Gastroesophageal sphincter (tissue), 4 donors: ENCODE measurements at regions not wholly inside any gene's neighbourhood (a gene's known extent, or its start where the extent isn't known, plus 50 kb on each side); places are given as distances from the start of the nearest gene placed in this dataset.

Experiments
- ATAC-seq: fragments of 150-250 bp; one replicate; pipeline ENCODE4 v1.9.1; 2016; ENCODE audit warnings: mild to moderate bottlenecking, moderate library complexity
- H3K27ac ChIP-seq, 4 donors: fragments of 200-600 bp; sonication (generic) in 3 of 4; 1 replicate in 3 of 4; 2 replicates in 1 of 4; pipeline ENCODE4 v1.5.1; 2016 to 2019
- H3K27me3 ChIP-seq: fragments of 200-600 bp; sonication (generic); one replicate; pipeline ENCODE4 v1.5.1; 2019
- H3K36me3 ChIP-seq, 2 donors: fragments of 200-600 bp; sonication (generic); one replicate each; pipeline ENCODE4 v1.5.1; 2019; ENCODE audit warnings: control low read depth in 1 of 2
- H3K4me1 ChIP-seq, 3 donors: fragments of 200-600 bp; sonication (generic); 1 replicate in 2 of 3; 2 replicates in 1 of 3; pipeline ENCODE4 v1.5.1; 2016 to 2019; ENCODE audit warnings: control low read depth in 2 of 3
- H3K4me3 ChIP-seq, 2 donors: fragments of 200-600 bp; sonication (generic); one replicate each; pipeline ENCODE4 v1.5.1; 2019; ENCODE audit warnings: mild to moderate bottlenecking in 1 of 2, moderate library complexity in 1 of 2
- H3K9me3 ChIP-seq, 3 donors: fragments of 200-600 bp; sonication (generic); one replicate each; pipeline ENCODE4 v1.5.1; 2017 to 2019; ENCODE audit warnings: control low read depth in 2 of 3
- EP300 ChIP-seq: sonication (generic); formaldehyde crosslinking; IDR thresholded peaks from one replicate; pipeline ENCODE4 v1.6.1; 2017; ENCODE audit warnings: antibody characterized with exemption, mild to moderate bottlenecking
- POLR2A ChIP-seq, 2 donors: fragments of 450-650 bp; IDR thresholded peaks; one replicate each; pipeline ENCODE4 v1.6.1; 2017; ENCODE audit warnings: antibody characterized with exemption in 2 of 2, mild to moderate bottlenecking in 2 of 2, moderate library complexity in 1 of 2
- POLR2AphosphoS5 ChIP-seq: sonication (generic); formaldehyde crosslinking; IDR thresholded peaks from one replicate; pipeline ENCODE4 v1.6.1; 2017; ENCODE audit warnings: antibody characterized with exemption
- WGBS, 2 donors: methylation state at CpG; one replicate each; pipeline ENCODE4 v1.1.5; 2018; ENCODE audit warnings: low coverage in 1 of 2; 5-methylcytosine and 5-hydroxymethylcytosine counted together
- TF ChIP-seq, protein P1 (sequence below), 4 experiments: fragments of 200-600 bp in 2 of 4; fragments of 450-650 bp in 2 of 4; sonication (generic) in 1 of 4; IDR thresholded peaks; one replicate each; pipeline ENCODE4 v1.5.1; 2017 to 2019; ENCODE audit warnings: antibody characterized with exemption in 4 of 4, mild to moderate bottlenecking in 2 of 4, moderate library complexity in 2 of 4

DNA sequence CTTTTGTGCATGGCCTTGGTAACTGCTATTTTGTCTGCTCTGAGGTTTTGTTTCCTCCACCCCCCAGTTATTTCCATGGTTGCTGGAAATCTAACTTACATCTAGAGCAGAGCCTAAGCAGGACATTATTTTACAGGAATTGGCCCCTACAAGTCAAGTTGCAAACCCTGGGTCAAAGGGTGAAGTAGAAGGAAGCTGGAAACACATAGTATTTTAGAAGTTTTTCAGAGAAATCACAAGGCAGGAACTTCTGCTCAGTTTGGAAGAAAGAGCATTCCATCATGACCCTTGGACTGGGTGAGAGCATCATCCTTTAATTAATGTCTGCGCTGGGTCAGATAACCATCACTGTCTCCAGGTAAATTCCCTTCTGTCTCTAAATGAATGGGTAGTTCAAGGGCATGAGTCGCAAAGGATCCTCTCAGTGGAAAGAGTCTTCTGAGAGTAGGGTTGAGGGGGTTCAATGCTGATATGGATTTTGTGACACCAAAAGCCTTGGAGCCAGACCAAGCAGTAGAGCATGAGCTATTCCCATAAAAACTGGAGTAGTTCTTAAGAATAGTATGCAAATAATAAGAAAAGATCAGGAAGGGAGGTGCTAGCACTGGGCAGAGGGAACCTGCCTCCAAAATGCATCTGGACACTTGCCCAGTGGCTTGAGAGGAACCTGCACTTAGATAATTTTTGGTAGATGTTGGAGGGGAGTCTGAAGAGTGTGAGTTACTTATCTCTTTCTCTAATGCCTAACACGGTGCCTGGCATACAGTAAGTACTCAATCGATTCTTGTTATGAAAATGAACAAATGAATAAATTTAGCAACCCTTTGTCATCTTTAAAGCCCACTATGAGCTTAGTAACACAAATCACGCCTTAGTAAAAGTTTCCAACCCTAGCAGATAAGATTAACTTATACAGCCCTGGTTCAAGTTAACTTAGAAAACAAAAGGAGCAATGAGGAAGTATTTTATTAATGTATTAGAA lies 160.6 kb upstream of the ADO start:
- Histone ChIP-seq H3K27ac (no peak overlapping the region), H3K4me3 (no peak overlapping the region), H3K36me3 (no peaks in the 10 kb centered on the region), H3K27me3 (no peaks in the 10 kb centered on the region), H3K9me3 (no peaks in the 10 kb centered on the region), H3K4me1 (no peaks in the 10 kb centered on the region)
- TF ChIP-seq POLR2AphosphoS5 (no peak), POLR2A (IDR thresholded peaks at IDR 0.05) (no peak), EP300 (no peak)
- TF ChIP-seq, protein P1, sequence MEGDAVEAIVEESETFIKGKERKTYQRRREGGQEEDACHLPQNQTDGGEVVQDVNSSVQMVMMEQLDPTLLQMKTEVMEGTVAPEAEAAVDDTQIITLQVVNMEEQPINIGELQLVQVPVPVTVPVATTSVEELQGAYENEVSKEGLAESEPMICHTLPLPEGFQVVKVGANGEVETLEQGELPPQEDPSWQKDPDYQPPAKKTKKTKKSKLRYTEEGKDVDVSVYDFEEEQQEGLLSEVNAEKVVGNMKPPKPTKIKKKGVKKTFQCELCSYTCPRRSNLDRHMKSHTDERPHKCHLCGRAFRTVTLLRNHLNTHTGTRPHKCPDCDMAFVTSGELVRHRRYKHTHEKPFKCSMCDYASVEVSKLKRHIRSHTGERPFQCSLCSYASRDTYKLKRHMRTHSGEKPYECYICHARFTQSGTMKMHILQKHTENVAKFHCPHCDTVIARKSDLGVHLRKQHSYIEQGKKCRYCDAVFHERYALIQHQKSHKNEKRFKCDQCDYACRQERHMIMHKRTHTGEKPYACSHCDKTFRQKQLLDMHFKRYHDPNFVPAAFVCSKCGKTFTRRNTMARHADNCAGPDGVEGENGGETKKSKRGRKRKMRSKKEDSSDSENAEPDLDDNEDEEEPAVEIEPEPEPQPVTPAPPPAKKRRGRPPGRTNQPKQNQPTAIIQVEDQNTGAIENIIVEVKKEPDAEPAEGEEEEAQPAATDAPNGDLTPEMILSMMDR (IDR thresholded peaks at IDR 0.05): no peak
- ATAC-seq: no peak
- 64 to 93% methylated on average over 4 to 5 of the region's 5 CpGs for WGBS, 2 donors

DNA sequence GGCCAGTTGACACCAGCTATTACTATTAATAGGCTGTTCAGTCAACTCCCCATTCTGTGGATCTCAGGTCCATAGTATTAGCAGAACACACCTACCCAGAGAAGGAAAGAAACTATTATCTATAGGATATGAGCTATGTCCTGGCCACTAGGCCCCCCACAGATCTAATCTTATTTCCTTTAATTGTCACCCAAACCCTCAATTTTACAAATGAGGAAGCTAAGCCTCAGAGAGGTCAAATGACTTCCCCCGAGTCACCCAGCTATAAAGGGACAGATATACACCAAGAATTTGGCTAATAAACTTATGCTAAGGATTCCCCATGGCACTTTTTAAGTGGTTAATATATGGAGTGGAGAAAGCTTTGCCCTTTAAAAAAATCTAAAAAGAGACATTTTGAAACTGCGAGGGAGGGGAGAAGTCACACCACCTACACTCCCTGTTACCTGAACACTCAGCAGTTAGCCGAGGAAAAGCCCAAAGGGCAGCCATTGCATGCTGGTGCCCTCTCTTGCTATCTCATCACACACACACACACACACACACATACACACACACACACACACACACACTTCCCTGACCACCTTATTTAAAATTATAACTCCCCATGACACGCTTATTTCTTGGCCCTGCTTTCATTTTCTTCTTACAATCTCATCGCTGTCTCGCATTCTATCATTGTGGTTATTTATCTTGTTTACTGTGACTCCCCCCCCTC lies 157.0 kb upstream of the ADO start:
- Histone ChIP-seq H3K36me3 (no peaks in the 10 kb centered on the region), H3K4me3 (no peak overlapping the region), H3K4me1 (no peaks in the 10 kb centered on the region), H3K27ac (no peak overlapping the region), H3K27me3 (no peaks in the 10 kb centered on the region), H3K9me3 (no peaks in the 10 kb centered on the region)
- 88 to 92% methylated on average over 2 to 6 of the region's 6 CpGs for WGBS, 2 donors
- TF ChIP-seq POLR2AphosphoS5 (no peak), EP300 (no peak)
- ATAC-seq: no peak

DNA sequence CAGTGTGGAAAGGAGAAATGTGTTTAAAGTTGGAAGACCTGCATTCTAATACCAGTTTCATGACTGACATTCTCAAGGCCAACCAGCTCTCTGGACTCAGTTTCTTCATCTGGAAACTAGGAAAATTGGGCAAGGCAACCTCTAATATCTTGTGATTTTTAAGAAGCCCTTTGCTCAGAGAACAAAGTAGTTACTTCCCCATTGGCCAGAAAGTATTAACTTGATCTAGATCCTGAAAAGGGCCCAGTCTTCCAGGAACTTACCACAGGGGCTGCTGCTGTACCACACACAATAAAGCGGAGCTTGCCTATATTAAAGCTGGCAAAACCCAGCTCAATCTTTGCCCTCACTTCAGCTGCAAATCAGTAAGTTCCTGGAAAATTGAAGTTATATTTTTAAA lies 155.6 kb upstream of the ADO start:
- Histone ChIP-seq H3K36me3 (no peaks in the 10 kb centered on the region), H3K27ac (no peak overlapping the region), H3K27me3 (no peaks in the 10 kb centered on the region), H3K4me1 (no peaks in the 10 kb centered on the region), H3K9me3 (no peaks in the 10 kb centered on the region), H3K4me3 (no peak overlapping the region)
- ATAC-seq: no peak
- TF ChIP-seq EP300 (no peak), POLR2AphosphoS5 (no peak), POLR2A (IDR thresholded peaks at IDR 0.05) (no peak)
- TF ChIP-seq, protein P1 (IDR thresholded peaks at IDR 0.05): no peak
- WGBS, 2 donors: 83% methylated on average over 1 of the region's 1 CpG; no CpG with 5 or more reads in 1 of the 2 donors

DNA sequence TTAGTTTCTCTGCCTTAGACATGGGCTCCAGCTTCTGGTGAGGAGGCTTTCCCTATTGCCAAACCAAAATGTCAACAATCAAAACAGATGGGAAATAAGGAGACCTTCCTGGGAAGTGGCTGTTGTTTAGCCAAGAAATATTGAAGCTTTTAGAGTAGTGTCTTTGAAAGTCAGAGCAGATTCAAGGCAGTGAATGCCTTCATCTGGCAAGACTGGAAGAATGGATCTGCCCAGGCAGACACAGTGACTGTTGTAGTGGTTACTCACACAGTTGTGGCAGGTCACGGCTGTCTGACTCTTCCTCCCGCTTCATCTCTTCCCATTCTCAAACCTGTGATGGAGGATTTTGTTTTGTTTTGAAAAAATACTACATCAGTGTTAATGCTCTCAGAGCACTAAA lies 154.1 kb upstream of the ADO start:
- H3K4me3 ChIP-seq: no peak overlapping the region
- H3K9me3 ChIP-seq: no peaks in the 10 kb centered on the region
- no peak for ATAC-seq
- no peaks in the 10 kb centered on the region for H3K36me3 ChIP-seq
- 85 to 93% methylated on average over 2 of the region's 2 CpGs for WGBS, 2 donors
- H3K27ac ChIP-seq: no peak overlapping the region
- TF ChIP-seq POLR2A (IDR thresholded peaks at IDR 0.05) (no peak), EP300 (no peak), POLR2AphosphoS5 (no peak)
- TF ChIP-seq, protein P1 (IDR thresholded peaks at IDR 0.05): no peak
- no peaks in the 10 kb centered on the region for H3K27me3 ChIP-seq
- no peaks in the 10 kb centered on the region for H3K4me1 ChIP-seq

DNA sequence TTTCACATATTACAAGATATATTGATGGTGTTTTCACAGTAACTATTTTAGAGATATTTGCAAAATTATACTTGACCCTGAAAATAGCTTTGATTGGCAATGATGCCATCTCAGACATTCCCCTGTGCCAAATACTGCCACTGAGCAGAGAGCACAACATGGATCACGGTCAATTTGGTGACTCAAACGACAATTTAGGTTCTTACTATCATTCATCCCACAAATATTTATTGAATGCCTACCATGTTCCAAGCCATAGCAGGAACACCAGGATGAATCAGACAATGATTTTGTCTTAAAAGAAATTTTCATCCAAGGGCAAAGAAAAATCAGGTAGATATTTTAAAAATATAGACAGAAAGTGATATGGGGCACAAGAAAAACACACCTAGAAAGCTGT lies 153.2 kb upstream of the ADO start:
- no peak for ATAC-seq
- Histone ChIP-seq H3K9me3 (no peaks in the 10 kb centered on the region), H3K4me3 (no peak overlapping the region), H3K4me1 (no peaks in the 10 kb centered on the region), H3K27me3 (no peaks in the 10 kb centered on the region), H3K27ac (no peak overlapping the region), H3K36me3 (no peaks in the 10 kb centered on the region)
- TF ChIP-seq POLR2A (IDR thresholded peaks at IDR 0.05): no peak
- TF ChIP-seq EP300: no peak
- TF ChIP-seq POLR2AphosphoS5: no peak
- TF ChIP-seq, protein P1 (IDR thresholded peaks at IDR 0.05): no peak
- 17 to 48% methylated on average over 1 to 2 of the region's 2 CpGs for WGBS, 2 donors
